ENCODE measurements at regions not wholly inside any gene's neighbourhood (a gene's known extent, or its start where the extent isn't known, plus 50 kb on each side); places are given as distances from the start of the nearest gene placed in this dataset.
"Not testable (repeated sequence)": the region's sequence is repeated elsewhere in the genome, so short reads cannot be mapped to it uniquely, and the experiment has no call there.

- not testable (repeated sequence) for TF ChIP-seq CTCF, EP300, POLR2A (IDR thresholded peaks at IDR 0.05)
These were observed 182.4 kb upstream of the IRF2BP2 start for GRCh38 chr1:234792221-234792864.
